OCI-LY7 (cell line): ENCODE measurements at regions not wholly inside any gene's neighbourhood (a gene's known extent, or its start where the extent isn't known, plus 50 kb on each side); places are given as distances from the start of the nearest gene placed in this dataset.

Experiments used
- CTCF ChIP-seq: fragments of 200-600 bp; sonication (generic); conservative IDR thresholded peaks from 2 replicates; pipeline ENCODE4 v1.5.1; 2014; ENCODE audit warnings: mild to moderate bottlenecking, antibody characterized with exemption, low read length, moderate library complexity, mixed read lengths
- EZH2phosphoT487 ChIP-seq: fragments of 200-600 bp; sonication (generic); IDR thresholded peaks from 2 replicates; pipeline ENCODE4 v1.6.1; 2018; ENCODE audit warnings: low read depth, borderline replicate concordance, mild to moderate bottlenecking, mixed run types, antibody characterized with exemption, low read length, moderate library complexity, mixed read lengths

- no peak for TF ChIP-seq CTCF
- TF ChIP-seq EZH2phosphoT487, result no peak
These were observed 225.6 kb downstream of the ASXL3 start for GRCh38 chr18:33803636-33804035.
